Right lobe of liver (tissue), 6 donors: ENCODE measurements at regions not wholly inside any gene's neighbourhood (a gene's known extent, or its start where the extent isn't known, plus 50 kb on each side); places are given as distances from the start of the nearest gene placed in this dataset.
A peak's percentile ranks its signal among the peaks of the same experiment; 100 is the strongest.

Source experiments
- ATAC-seq, 4 donors: fragments of 200-7000 bp; cut with Tn5 transposase; one replicate each; pipeline ENCODE4 v1.9.1; 2020; ENCODE audit warnings: mild to moderate bottlenecking in 4 of 4, moderate library complexity in 4 of 4
- DNase-seq, 3 donors: peaks; one replicate each; pipeline ENCODE4 v3.0.0-alpha.2; 2020
- H3K27ac ChIP-seq, 3 donors: fragments of 200-600 bp; one replicate each; pipeline ENCODE4 v1.8.0; 2022
- H3K27me3 ChIP-seq, 2 donors: fragments of 200-600 bp; one replicate each; pipeline ENCODE4 v1.8.0; 2022
- H3K36me3 ChIP-seq, 4 donors: fragments of 200-600 bp; sonication (generic) in 1 of 4; one replicate each; pipeline versions ENCODE4 v1.5.1 to v1.8.0; 2017 to 2022; ENCODE audit warnings: control low read depth in 1 of 4
- H3K4me1 ChIP-seq, 4 donors: fragments of 200-600 bp; sonication (generic) in 1 of 4; one replicate each; pipeline versions ENCODE4 v1.5.1 to v1.8.0; 2017 to 2022; ENCODE audit warnings: control low read depth in 1 of 4
- H3K4me3 ChIP-seq, 3 donors: fragments of 200-600 bp; one replicate each; pipeline ENCODE4 v1.8.0; 2022
- H3K9me3 ChIP-seq, 4 donors: fragments of 200-600 bp; sonication (generic) in 1 of 4; one replicate each; pipeline versions ENCODE4 v1.5.1 to v1.8.0; 2017 to 2022; ENCODE audit warnings: control low read depth in 1 of 4
- CTCF ChIP-seq, 4 donors: fragments of 200-600 bp in 3 of 4; fragments of 450-650 bp in 1 of 4; IDR thresholded peaks; one replicate each; pipeline versions ENCODE4 v1.5.1 to v1.8.0; 2016 to 2022; ENCODE audit warnings: antibody characterized with exemption in 4 of 4, mild to moderate bottlenecking in 2 of 4
- POLR2A ChIP-seq: fragments of 450-650 bp; IDR thresholded peaks from one replicate; pipeline ENCODE4 v1.6.1; 2017; ENCODE audit warnings: antibody characterized with exemption, mild to moderate bottlenecking
- WGBS: methylation state at CpG from one replicate; pipeline ENCODE4 v1.1.6; 2018; ENCODE audit warnings: low coverage, low lambda C conversion rate; ENCODE audit not compliant: insufficient coverage; ENCODE audit errors: missing lambda C conversion rate; 5-methylcytosine and 5-hydroxymethylcytosine counted together
- intact Hi-C, 2 donors: fragments of 100-400 bp; cut with DNase I; formaldehyde crosslinking; loops; one replicate each; pipeline versions ENCODE4 v1.11.2 to v1.14.1; 2022
- donor health status: DM: no; HTN: yes; CAD: no.
- donor health status: DM: no; HTN: no; CAD: no.
- donor health status: DM: no; HTN: no; CAD: no.
- donor health status: DM: no; HTN: yes; CAD: no.
- donor health status: DM: no; HTN: yes; CAD: no.

GRCh38 chr4:110424144-110424543, 51.8 kb upstream of the ENPEP start:
- TF ChIP-seq CTCF (IDR thresholded peaks at IDR 0.05) (no peak), POLR2A (no peak)
- Histone ChIP-seq H3K9me3 (no peaks in the 10 kb centered on the region), H3K4me1 (peaks cover 0 to 21% (median 4%) of the 10 kb centered on the region in 4 donors), H3K27me3 (no peaks in the 10 kb centered on the region), H3K36me3 (no peaks in the 10 kb centered on the region), H3K4me3 (no peak overlapping the region), H3K27ac (no peak overlapping the region)
- ATAC-seq = peak in 3 of 4 donors; percentile 49 to 65 (median 65)
- intact Hi-C loops = no loop called here
- no peak for DNase-seq
- WGBS = 17% methylated on average over 2 of the region's 2 CpGs

- Histone ChIP-seq H3K27ac (no peak overlapping the region), H3K36me3 (no peaks in the 10 kb centered on the region), H3K9me3 (no peaks in the 10 kb centered on the region), H3K4me3 (no peak overlapping the region), H3K4me1 (peaks cover 0 to 13% (median 0%) of the 10 kb centered on the region in 4 donors), H3K27me3 (no peaks in the 10 kb centered on the region)
- ATAC-seq (no peak), DNase-seq (no peak)
- no peak for TF ChIP-seq POLR2A
- no peak for TF ChIP-seq CTCF (IDR thresholded peaks at IDR 0.05)
- intact Hi-C loops = no loop called here
- 93% methylated on average over 7 of the region's 15 CpGs for WGBS
Measured at GRCh38 chr4:110418641-110419040, 57.3 kb upstream of the ENPEP start.

GRCh38 chr4:110417136-110417535, 58.8 kb upstream of the ENPEP start:
- no peak for ATAC-seq
- no peak for DNase-seq
- no peak for TF ChIP-seq CTCF (IDR thresholded peaks at IDR 0.05)
- no peak for TF ChIP-seq POLR2A
- Histone ChIP-seq H3K9me3 (no peaks in the 10 kb centered on the region), H3K27me3 (no peaks in the 10 kb centered on the region), H3K36me3 (no peaks in the 10 kb centered on the region), H3K27ac (no peak overlapping the region), H3K4me1 (peaks cover 0 to 9% (median 0%) of the 10 kb centered on the region in 4 donors), H3K4me3 (no peak overlapping the region)
- intact Hi-C loops = no loop called here

GRCh38 chr4:110415478-110415877, 60.5 kb upstream of the ENPEP start:
- no peaks in the 10 kb centered on the region for H3K9me3 ChIP-seq
- WGBS = 94% methylated on average over 2 of the region's 4 CpGs
- H3K27me3 ChIP-seq = no peaks in the 10 kb centered on the region
- H3K36me3 ChIP-seq = no peaks in the 10 kb centered on the region
- DNase-seq (no peak), ATAC-seq (no peak)
- H3K4me3 ChIP-seq = no peak overlapping the region
- TF ChIP-seq POLR2A (no peak), CTCF (IDR thresholded peaks at IDR 0.05) (no peak)
- H3K4me1 ChIP-seq = peaks cover 0 to 9% (median 0%) of the 10 kb centered on the region in 4 donors
- H3K27ac ChIP-seq = no peak overlapping the region
- intact Hi-C loops = no loop called here

- intact Hi-C loops = no loop called here
- 75% methylated on average over 3 of the region's 3 CpGs for WGBS
- Histone ChIP-seq H3K9me3 (no peaks in the 10 kb centered on the region), H3K4me3 (no peak overlapping the region), H3K27me3 (no peaks in the 10 kb centered on the region), H3K36me3 (no peaks in the 10 kb centered on the region), H3K27ac (no peak overlapping the region), H3K4me1 (peaks cover 0 to 9% (median 0%) of the 10 kb centered on the region in 4 donors)
- TF ChIP-seq POLR2A = no peak
- TF ChIP-seq CTCF (IDR thresholded peaks at IDR 0.05) = no peak
- no peak for DNase-seq
- ATAC-seq = no peak
Measured at GRCh38 chr4:110415041-110415440, 60.9 kb upstream of the ENPEP start.
